SK-N-SH (cell line): ENCODE measurements at regions not wholly inside any gene's neighbourhood (a gene's known extent, or its start where the extent isn't known, plus 50 kb on each side); places are given as distances from the start of the nearest gene placed in this dataset.

Source experiments
- CTCF ChIP-seq: fragments of 200-600 bp; sonication (generic); IDR thresholded peaks from 2 replicates; pipeline ENCODE4 v1.6.1; 2017; ENCODE audit warnings: antibody characterized with exemption, mild to moderate bottlenecking, moderate library complexity
- EP300 ChIP-seq, 2 experiments: IDR thresholded peaks; 2 replicates each; pipeline versions ENCODE4 v1.4.0 to v1.6.1; 2012; ENCODE audit warnings: borderline replicate concordance in 1 of 2, low read depth in 1 of 2, low read length in 1 of 2
- EZH2phosphoT487 ChIP-seq: fragments of 200-600 bp; sonication (generic); IDR thresholded peaks from 2 replicates; pipeline ENCODE4 v1.6.1; 2017; ENCODE audit warnings: low read depth, mixed run types, mild to moderate bottlenecking, antibody characterized with exemption, moderate library complexity, borderline replicate concordance
- FOSL2 ChIP-seq: IDR thresholded peaks from 2 replicates; pipeline ENCODE4 v1.4.0; 2012; ENCODE audit warnings: low read depth, mild to moderate bottlenecking, moderate library complexity, borderline replicate concordance
- FOXM1 ChIP-seq: IDR thresholded peaks from 2 replicates; pipeline ENCODE4 v1.4.0; 2012; ENCODE audit warnings: low read depth, mild to moderate bottlenecking
- MAX ChIP-seq: IDR thresholded peaks from 2 replicates; pipeline ENCODE4 v1.4.0; 2012; ENCODE audit warnings: low read depth
- POLR2AphosphoS5 ChIP-seq: IDR thresholded peaks from 2 replicates; pipeline ENCODE4 v1.6.1; 2012; ENCODE audit warnings: low read depth, low read length
- SIN3A ChIP-seq: IDR thresholded peaks from 2 replicates; pipeline ENCODE4 v1.6.1; 2012; ENCODE audit warnings: low read depth, mild to moderate bottlenecking, low read length, moderate library complexity, borderline replicate concordance
- TCF12 ChIP-seq: IDR thresholded peaks from 2 replicates; pipeline ENCODE4 v1.4.0; 2012

GRCh38 chr7:41910940-41911600, 208.2 kb upstream of the INHBA start:
- TF ChIP-seq MAX (no peak), EP300 (IDR thresholded peaks at IDR 0.05; ENCODE audit: borderline replicate concordance in 1 of 2, low read depth in 1 of 2, low read length in 1 of 2) (no peak), CTCF (no peak), FOXM1 (no peak), POLR2AphosphoS5 (no peak), EZH2phosphoT487 (no peak), TCF12 (peak; percentile 18; the same call in 1 of the 2 replicates), SIN3A (no peak), FOSL2 (no peak)
